Spleen (tissue), 11 donors: ENCODE measurements at regions not wholly inside any gene's neighbourhood (a gene's known extent, or its start where the extent isn't known, plus 50 kb on each side); places are given as distances from the start of the nearest gene placed in this dataset.

ENCODE experiments used
- DNase-seq: peaks from one replicate; pipeline ENCODE4 v3.0.0-alpha.2; 2020
- H3K27ac ChIP-seq, 8 donors: fragments of 200-600 bp; sonication (generic) in 7 of 8; 1 replicate in 4 of 8; 2 replicates in 4 of 8; pipeline versions ENCODE4 v1.5.0 to v1.8.0; 2016 to 2021; ENCODE audit warnings: inconsistent platforms in 4 of 8, mild to moderate bottlenecking in 4 of 8, moderate library complexity in 1 of 8
- H3K27me3 ChIP-seq, 7 donors: fragments of 200-600 bp; sonication (generic) in 6 of 7; replicated peaks in 1 of 7; 1 replicate in 4 of 7; 2 replicates in 3 of 7; pipeline versions ENCODE4 v1.5.0 to v1.8.0; 2016 to 2021; ENCODE audit warnings: inconsistent platforms in 3 of 7, mild to moderate bottlenecking in 1 of 7
- H3K36me3 ChIP-seq, 6 donors: fragments of 200-600 bp; sonication (generic) in 5 of 6; 1 replicate in 4 of 6; 2 replicates in 2 of 6; pipeline versions ENCODE4 v1.5.0 to v1.8.0; 2016 to 2021; ENCODE audit warnings: inconsistent platforms in 2 of 6
- H3K4me1 ChIP-seq, 6 donors: fragments of 200-600 bp; sonication (generic) in 5 of 6; 1 replicate in 3 of 6; 2 replicates in 3 of 6; pipeline versions ENCODE4 v1.5.0 to v1.8.0; 2016 to 2021; ENCODE audit warnings: inconsistent platforms in 3 of 6
- H3K4me3 ChIP-seq, 8 donors: fragments of 200-600 bp; sonication (generic) in 7 of 8; 1 replicate in 4 of 8; 2 replicates in 4 of 8; pipeline versions ENCODE4 v1.5.0 to v1.8.0; 2016 to 2021; ENCODE audit warnings: inconsistent platforms in 4 of 8, mild to moderate bottlenecking in 4 of 8, moderate library complexity in 2 of 8
- H3K9me3 ChIP-seq, 8 donors: fragments of 200-600 bp; sonication (generic) in 7 of 8; 1 replicate in 4 of 8; 2 replicates in 4 of 8; pipeline versions ENCODE4 v1.5.0 to v1.8.0; 2016 to 2021; ENCODE audit warnings: inconsistent platforms in 4 of 8
- CTCF ChIP-seq, 11 experiments: fragments of 200-600 bp in 7 of 11; fragments of 450-650 bp in 4 of 11; sonication (generic) in 4 of 11; IDR thresholded peaks in 8 of 11; conservative IDR thresholded peaks in 3 of 11; 1 replicate in 7 of 11; 2 replicates in 4 of 11; pipeline versions ENCODE4 v1.4.0 to v1.8.0; 2016 to 2021; ENCODE audit warnings: antibody characterized with exemption in 11 of 11, inconsistent platforms in 4 of 11, mild to moderate bottlenecking in 1 of 11
- POLR2A ChIP-seq, 3 donors: fragments of 450-650 bp; IDR thresholded peaks; one replicate each; pipeline ENCODE4 v1.5.1; 2017; ENCODE audit warnings: antibody characterized with exemption in 3 of 3, mild to moderate bottlenecking in 1 of 3
- POLR2AphosphoS5 ChIP-seq, 3 donors: sonication (generic); formaldehyde crosslinking; IDR thresholded peaks; one replicate each; pipeline ENCODE4 v1.5.1; 2017; ENCODE audit warnings: antibody characterized with exemption in 3 of 3
- WGBS, 5 donors: extraction: QIAGEN DNeasy Blood & Tissue Kit in 3 of 5; methylation state at CpG; one replicate each; pipeline versions ENCODE4 v1.1.5 to v1.1.7; 2013 to 2018; 5-methylcytosine and 5-hydroxymethylcytosine counted together
- intact Hi-C: fragments of 100-400 bp; cut with DNase I; formaldehyde crosslinking; loops from one replicate; pipeline ENCODE4 v1.15.0; 2023; ENCODE audit warnings: low total_unique reads
- donor health status: healthy with polysubstance abuse.
- donor health status: DM: no; HTN: no; CAD: no; lungs with moderate emphysema.
- donor health status: DM: no; HTN: no; CAD: no.
- donor health status: Bipolar disorder and iron deficiency.
- donor health status: healthy.
- donor health status: DM: no; HTN: no; CAD: no.
- donor health status: DM: yes; HTN: yes; CAD: no.

- H3K36me3 ChIP-seq, result no peaks in the 10 kb centered on the region
- DNase-seq, result no peak
- H3K27me3 ChIP-seq, result no peaks in the 10 kb centered on the region
- intact Hi-C loops, result no loop called here
- WGBS, 5 donors, result 78 to 85% (median 82%) methylated on average over 10 of the region's 10 CpGs
- no peaks in the 10 kb centered on the region for H3K4me1 ChIP-seq
- TF ChIP-seq CTCF (IDR thresholded peaks at IDR 0.05 in 8 of 11, conservative IDR thresholded peaks at IDR 0.05 in 3 of 11), result no peak
- TF ChIP-seq POLR2A (IDR thresholded peaks at IDR 0.05), result no peak
- TF ChIP-seq POLR2AphosphoS5 (IDR thresholded peaks at IDR 0.05), result no peak
- no peak overlapping the region for H3K27ac ChIP-seq
- H3K4me3 ChIP-seq, result no peak overlapping the region
- H3K9me3 ChIP-seq, result no peaks in the 10 kb centered on the region
Measured at GRCh38 chr10:8272794-8273425, 218.4 kb downstream of the GATA3 start.

DNA sequence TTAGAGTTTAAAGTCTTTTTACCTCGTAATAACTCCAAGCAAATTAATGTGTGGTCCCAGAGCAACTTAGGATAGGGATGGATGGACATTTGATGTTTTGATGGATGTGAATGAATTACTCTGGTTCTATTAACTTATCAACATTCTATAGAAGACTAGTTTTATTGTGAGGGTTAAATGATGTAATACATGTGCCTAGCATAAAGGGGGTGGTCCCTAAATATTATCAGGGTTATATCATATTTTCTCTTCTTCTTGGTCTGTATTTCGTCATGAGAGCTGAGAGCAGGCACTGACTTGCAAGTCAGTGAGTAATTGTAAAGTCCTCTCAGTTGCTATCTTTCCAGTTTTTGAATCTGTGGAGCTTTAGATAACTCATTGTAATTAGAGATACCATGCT, 219.3 kb downstream of the GATA3 start:
- DNase-seq, result no peak
- TF ChIP-seq CTCF (IDR thresholded peaks at IDR 0.05 in 8 of 11, conservative IDR thresholded peaks at IDR 0.05 in 3 of 11), result no peak
- no peak for TF ChIP-seq POLR2AphosphoS5 (IDR thresholded peaks at IDR 0.05)
- no peak for TF ChIP-seq POLR2A (IDR thresholded peaks at IDR 0.05)
- intact Hi-C loops, result no loop called here
- no peaks in the 10 kb centered on the region for H3K4me1 ChIP-seq
- no peak overlapping the region for H3K27ac ChIP-seq
- H3K4me3 ChIP-seq, result no peak overlapping the region
- H3K27me3 ChIP-seq, result peaks cover 0 to 4% (median 0%) of the 10 kb centered on the region in 7 donors
- 55 to 75% (median 62%) methylated on average over 2 of the region's 2 CpGs for WGBS, 5 donors
- H3K9me3 ChIP-seq, result no peaks in the 10 kb centered on the region
- H3K36me3 ChIP-seq, result no peaks in the 10 kb centered on the region

GRCh38 chr10:8275911-8276310, 221.4 kb downstream of the GATA3 start:
- DNase-seq, result no peak
- Histone ChIP-seq H3K27me3 (peaks cover 0 to 8% (median 0%) of the 10 kb centered on the region in 7 donors), H3K4me1 (no peaks in the 10 kb centered on the region), H3K4me3 (no peak overlapping the region), H3K36me3 (no peaks in the 10 kb centered on the region), H3K27ac (no peak overlapping the region), H3K9me3 (no peaks in the 10 kb centered on the region)
- intact Hi-C loops, result no loop called here
- no peak for TF ChIP-seq CTCF (IDR thresholded peaks at IDR 0.05 in 8 of 11, conservative IDR thresholded peaks at IDR 0.05 in 3 of 11)
- TF ChIP-seq POLR2A (IDR thresholded peaks at IDR 0.05), result no peak
- TF ChIP-seq POLR2AphosphoS5 (IDR thresholded peaks at IDR 0.05), result no peak
- WGBS, 5 donors, result 77 to 86% (median 81%) methylated on average over 7 of the region's 7 CpGs

DNA sequence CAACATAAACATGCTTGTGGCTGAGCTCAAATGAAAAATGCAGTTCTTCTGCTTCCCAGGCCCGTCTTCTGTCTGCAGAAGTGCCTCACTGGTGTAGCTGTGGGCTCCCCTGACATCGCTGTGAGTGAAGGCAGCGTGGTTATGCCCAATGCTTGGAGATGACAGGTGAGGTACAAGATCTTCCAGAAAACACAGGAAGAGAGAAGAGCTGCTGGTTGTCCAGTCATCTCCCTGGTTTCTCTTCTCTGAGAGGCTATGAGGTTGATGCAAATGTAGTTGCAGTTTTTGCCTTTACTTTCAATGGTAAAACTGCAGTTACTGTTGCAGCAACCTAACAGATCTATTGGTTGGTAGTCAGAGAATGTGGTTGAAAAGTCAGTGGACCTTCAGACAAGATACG, 223.6 kb downstream of the GATA3 start:
- Histone ChIP-seq H3K4me3 (no peak overlapping the region), H3K4me1 (no peaks in the 10 kb centered on the region), H3K27ac (no peak overlapping the region), H3K36me3 (no peaks in the 10 kb centered on the region), H3K27me3 (peaks cover 0 to 18% (median 0%) of the 10 kb centered on the region in 7 donors), H3K9me3 (no peaks in the 10 kb centered on the region)
- 75 to 90% (median 87%) methylated on average over 4 of the region's 4 CpGs for WGBS, 5 donors
- intact Hi-C loops, result no loop called here
- DNase-seq, result no peak
- TF ChIP-seq CTCF (IDR thresholded peaks at IDR 0.05 in 8 of 11, conservative IDR thresholded peaks at IDR 0.05 in 3 of 11) (no peak), POLR2AphosphoS5 (IDR thresholded peaks at IDR 0.05) (no peak), POLR2A (IDR thresholded peaks at IDR 0.05) (no peak)
